ENCODE measurements at regions not wholly inside any gene's neighbourhood (a gene's known extent, or its start where the extent isn't known, plus 50 kb on each side); places are given as distances from the start of the nearest gene placed in this dataset.

DNA sequence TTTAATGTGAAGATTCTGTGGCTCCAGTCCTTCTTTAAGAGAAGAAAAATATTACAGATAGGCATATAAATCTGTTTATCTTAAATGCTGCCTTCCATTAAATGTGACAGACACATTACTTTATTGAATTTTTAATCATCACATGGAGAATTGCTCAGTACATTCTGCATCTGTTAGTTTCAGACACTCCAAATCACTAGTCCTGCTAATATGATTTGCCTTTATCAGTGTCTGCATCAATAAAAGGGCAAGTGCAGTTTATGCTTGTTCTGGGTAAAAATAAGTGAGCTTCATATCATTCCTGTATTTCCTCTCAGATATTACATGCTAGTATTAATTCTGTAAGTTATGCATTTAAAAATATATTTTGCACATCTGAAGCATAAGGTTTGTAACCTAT is 666.4 kb downstream of the TECRL start:
- no peak for TF ChIP-seq POLR2A (IDR thresholded peaks at IDR 0.05)
- TF ChIP-seq, protein P1, sequence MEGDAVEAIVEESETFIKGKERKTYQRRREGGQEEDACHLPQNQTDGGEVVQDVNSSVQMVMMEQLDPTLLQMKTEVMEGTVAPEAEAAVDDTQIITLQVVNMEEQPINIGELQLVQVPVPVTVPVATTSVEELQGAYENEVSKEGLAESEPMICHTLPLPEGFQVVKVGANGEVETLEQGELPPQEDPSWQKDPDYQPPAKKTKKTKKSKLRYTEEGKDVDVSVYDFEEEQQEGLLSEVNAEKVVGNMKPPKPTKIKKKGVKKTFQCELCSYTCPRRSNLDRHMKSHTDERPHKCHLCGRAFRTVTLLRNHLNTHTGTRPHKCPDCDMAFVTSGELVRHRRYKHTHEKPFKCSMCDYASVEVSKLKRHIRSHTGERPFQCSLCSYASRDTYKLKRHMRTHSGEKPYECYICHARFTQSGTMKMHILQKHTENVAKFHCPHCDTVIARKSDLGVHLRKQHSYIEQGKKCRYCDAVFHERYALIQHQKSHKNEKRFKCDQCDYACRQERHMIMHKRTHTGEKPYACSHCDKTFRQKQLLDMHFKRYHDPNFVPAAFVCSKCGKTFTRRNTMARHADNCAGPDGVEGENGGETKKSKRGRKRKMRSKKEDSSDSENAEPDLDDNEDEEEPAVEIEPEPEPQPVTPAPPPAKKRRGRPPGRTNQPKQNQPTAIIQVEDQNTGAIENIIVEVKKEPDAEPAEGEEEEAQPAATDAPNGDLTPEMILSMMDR (IDR thresholded peaks at IDR 0.05 in 8 of 11, conservative IDR thresholded peaks at IDR 0.05 in 3 of 11) = no peak
